ENCODE measurements at regions not wholly inside any gene's neighbourhood (a gene's known extent, or its start where the extent isn't known, plus 50 kb on each side); places are given as distances from the start of the nearest gene placed in this dataset.

DNA sequence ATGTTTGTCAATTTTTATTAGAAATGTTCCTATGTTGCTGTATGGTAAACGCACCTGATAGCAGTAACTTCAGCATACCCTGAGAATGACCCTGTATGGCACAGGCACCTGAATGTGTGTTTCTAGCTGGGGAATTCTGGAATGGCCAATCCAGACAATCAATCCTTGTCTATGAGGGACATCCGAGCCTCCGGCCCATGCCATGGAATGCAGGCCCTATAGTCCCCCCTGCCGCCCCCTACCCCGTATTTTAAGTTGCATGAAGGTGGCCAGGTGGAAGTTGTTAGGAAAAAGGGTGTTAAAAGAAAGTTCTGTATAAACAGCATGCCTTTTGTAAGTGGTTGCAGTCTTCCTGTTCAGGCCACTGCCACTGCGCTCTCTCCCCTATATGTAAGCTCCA, 595.9 kb downstream of the DSC3 start (continued):
- TF ChIP-seq, protein P1, sequence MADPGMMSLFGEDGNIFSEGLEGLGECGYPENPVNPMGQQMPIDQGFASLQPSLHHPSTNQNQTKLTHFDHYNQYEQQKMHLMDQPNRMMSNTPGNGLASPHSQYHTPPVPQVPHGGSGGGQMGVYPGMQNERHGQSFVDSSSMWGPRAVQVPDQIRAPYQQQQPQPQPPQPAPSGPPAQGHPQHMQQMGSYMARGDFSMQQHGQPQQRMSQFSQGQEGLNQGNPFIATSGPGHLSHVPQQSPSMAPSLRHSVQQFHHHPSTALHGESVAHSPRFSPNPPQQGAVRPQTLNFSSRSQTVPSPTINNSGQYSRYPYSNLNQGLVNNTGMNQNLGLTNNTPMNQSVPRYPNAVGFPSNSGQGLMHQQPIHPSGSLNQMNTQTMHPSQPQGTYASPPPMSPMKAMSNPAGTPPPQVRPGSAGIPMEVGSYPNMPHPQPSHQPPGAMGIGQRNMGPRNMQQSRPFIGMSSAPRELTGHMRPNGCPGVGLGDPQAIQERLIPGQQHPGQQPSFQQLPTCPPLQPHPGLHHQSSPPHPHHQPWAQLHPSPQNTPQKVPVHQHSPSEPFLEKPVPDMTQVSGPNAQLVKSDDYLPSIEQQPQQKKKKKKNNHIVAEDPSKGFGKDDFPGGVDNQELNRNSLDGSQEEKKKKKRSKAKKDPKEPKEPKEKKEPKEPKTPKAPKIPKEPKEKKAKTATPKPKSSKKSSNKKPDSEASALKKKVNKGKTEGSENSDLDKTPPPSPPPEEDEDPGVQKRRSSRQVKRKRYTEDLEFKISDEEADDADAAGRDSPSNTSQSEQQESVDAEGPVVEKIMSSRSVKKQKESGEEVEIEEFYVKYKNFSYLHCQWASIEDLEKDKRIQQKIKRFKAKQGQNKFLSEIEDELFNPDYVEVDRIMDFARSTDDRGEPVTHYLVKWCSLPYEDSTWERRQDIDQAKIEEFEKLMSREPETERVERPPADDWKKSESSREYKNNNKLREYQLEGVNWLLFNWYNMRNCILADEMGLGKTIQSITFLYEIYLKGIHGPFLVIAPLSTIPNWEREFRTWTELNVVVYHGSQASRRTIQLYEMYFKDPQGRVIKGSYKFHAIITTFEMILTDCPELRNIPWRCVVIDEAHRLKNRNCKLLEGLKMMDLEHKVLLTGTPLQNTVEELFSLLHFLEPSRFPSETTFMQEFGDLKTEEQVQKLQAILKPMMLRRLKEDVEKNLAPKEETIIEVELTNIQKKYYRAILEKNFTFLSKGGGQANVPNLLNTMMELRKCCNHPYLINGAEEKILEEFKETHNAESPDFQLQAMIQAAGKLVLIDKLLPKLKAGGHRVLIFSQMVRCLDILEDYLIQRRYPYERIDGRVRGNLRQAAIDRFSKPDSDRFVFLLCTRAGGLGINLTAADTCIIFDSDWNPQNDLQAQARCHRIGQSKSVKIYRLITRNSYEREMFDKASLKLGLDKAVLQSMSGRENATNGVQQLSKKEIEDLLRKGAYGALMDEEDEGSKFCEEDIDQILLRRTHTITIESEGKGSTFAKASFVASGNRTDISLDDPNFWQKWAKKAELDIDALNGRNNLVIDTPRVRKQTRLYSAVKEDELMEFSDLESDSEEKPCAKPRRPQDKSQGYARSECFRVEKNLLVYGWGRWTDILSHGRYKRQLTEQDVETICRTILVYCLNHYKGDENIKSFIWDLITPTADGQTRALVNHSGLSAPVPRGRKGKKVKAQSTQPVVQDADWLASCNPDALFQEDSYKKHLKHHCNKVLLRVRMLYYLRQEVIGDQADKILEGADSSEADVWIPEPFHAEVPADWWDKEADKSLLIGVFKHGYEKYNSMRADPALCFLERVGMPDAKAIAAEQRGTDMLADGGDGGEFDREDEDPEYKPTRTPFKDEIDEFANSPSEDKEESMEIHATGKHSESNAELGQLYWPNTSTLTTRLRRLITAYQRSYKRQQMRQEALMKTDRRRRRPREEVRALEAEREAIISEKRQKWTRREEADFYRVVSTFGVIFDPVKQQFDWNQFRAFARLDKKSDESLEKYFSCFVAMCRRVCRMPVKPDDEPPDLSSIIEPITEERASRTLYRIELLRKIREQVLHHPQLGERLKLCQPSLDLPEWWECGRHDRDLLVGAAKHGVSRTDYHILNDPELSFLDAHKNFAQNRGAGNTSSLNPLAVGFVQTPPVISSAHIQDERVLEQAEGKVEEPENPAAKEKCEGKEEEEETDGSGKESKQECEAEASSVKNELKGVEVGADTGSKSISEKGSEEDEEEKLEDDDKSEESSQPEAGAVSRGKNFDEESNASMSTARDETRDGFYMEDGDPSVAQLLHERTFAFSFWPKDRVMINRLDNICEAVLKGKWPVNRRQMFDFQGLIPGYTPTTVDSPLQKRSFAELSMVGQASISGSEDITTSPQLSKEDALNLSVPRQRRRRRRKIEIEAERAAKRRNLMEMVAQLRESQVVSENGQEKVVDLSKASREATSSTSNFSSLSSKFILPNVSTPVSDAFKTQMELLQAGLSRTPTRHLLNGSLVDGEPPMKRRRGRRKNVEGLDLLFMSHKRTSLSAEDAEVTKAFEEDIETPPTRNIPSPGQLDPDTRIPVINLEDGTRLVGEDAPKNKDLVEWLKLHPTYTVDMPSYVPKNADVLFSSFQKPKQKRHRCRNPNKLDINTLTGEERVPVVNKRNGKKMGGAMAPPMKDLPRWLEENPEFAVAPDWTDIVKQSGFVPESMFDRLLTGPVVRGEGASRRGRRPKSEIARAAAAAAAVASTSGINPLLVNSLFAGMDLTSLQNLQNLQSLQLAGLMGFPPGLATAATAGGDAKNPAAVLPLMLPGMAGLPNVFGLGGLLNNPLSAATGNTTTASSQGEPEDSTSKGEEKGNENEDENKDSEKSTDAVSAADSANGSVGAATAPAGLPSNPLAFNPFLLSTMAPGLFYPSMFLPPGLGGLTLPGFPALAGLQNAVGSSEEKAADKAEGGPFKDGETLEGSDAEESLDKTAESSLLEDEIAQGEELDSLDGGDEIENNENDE (IDR thresholded peaks at IDR 0.05; ENCODE audit: insufficient replicate concordance, low read length), result no peak
- no peak for TF ChIP-seq SIRT6 (IDR thresholded peaks at IDR 0.05; ENCODE audit: low read length)
- TF ChIP-seq CBX8 (IDR thresholded peaks at IDR 0.05; ENCODE audit: borderline replicate concordance, low read depth, low read length), result no peak
- TF ChIP-seq EGR1 (IDR thresholded peaks at IDR 0.05; ENCODE audit: borderline replicate concordance, low read depth, low read length), result no peak
- TF ChIP-seq JUND (IDR thresholded peaks at IDR 0.05; ENCODE audit: low read length), result no peak
- no peak for TF ChIP-seq SP1 (IDR thresholded peaks at IDR 0.05; ENCODE audit: low read depth, low read length)
